ENCODE measurements at regions not wholly inside any gene's neighbourhood (a gene's known extent, or its start where the extent isn't known, plus 50 kb on each side); places are given as distances from the start of the nearest gene placed in this dataset.

DNA sequence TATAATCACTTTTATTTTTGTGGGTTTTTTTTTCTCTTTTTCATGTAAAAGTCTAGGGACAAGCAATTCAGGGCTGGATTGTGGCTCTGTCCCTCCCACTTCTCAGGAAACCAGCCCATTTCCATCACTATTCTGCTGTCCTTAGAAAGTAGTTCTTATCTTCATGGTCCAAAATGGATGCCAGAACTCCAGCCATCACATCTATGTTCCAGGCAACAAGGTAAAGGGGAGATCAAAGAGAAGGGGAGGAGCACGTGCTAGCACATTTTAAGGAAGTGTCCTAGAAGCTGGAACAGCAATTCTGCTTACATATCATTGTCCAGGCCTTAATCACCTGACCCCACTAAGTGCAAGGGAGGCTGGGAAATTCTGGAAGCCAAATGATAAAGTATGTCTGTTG is 181.1 kb upstream of the C2CD4B start:
- no peak for TF ChIP-seq EZH2 (IDR thresholded peaks at IDR 0.05; ENCODE audit: low read length, missing control alignments)
- TF ChIP-seq, protein P1, sequence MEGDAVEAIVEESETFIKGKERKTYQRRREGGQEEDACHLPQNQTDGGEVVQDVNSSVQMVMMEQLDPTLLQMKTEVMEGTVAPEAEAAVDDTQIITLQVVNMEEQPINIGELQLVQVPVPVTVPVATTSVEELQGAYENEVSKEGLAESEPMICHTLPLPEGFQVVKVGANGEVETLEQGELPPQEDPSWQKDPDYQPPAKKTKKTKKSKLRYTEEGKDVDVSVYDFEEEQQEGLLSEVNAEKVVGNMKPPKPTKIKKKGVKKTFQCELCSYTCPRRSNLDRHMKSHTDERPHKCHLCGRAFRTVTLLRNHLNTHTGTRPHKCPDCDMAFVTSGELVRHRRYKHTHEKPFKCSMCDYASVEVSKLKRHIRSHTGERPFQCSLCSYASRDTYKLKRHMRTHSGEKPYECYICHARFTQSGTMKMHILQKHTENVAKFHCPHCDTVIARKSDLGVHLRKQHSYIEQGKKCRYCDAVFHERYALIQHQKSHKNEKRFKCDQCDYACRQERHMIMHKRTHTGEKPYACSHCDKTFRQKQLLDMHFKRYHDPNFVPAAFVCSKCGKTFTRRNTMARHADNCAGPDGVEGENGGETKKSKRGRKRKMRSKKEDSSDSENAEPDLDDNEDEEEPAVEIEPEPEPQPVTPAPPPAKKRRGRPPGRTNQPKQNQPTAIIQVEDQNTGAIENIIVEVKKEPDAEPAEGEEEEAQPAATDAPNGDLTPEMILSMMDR (conservative IDR thresholded peaks at IDR 0.05 in 1 of 2, IDR thresholded peaks at IDR 0.05 in 1 of 2; ENCODE audit: low read depth in 1 of 2, low read length in 2 of 2): no peak
- Histone ChIP-seq H3K4me2 (ENCODE audit: extremely low read depth, insufficient read depth, low read length) (no peak overlapping the region), H4K20me1 (ENCODE audit: control insufficient read depth, extremely low read depth, insufficient read depth, low read length) (no peaks in the 10 kb centered on the region), H3K79me2 (ENCODE audit: control insufficient read depth, insufficient read depth, low read length) (no peaks in the 10 kb centered on the region), H3K4me1 (ENCODE audit: control insufficient read depth, extremely low read depth, insufficient read depth, low read length) (no peaks in the 10 kb centered on the region), H3K9ac (ENCODE audit: insufficient read depth, low read length) (no peak overlapping the region), H3K9me3 (ENCODE audit: control insufficient read depth, insufficient read depth, low read depth, low read length) (no peaks in the 10 kb centered on the region), H2AFZ (ENCODE audit: low read length) (no peak overlapping the region), H3K4me3 (replicated peaks in 1 of 4; ENCODE audit: control extremely low read depth in 1 of 4, insufficient read depth in 1 of 4, low read depth in 3 of 4, low read length in 4 of 4) (no peak overlapping the region), H3K27ac (ENCODE audit: insufficient read depth, low read length) (no peak overlapping the region), H3K27me3 (ENCODE audit: control insufficient read depth, insufficient read depth, low read length) (no peaks in the 10 kb centered on the region), H3K36me3 (ENCODE audit: control insufficient read depth, insufficient read depth, low read length) (no peaks in the 10 kb centered on the region)
- DNase-seq (ENCODE audit: low read depth in 2 of 2): no peak

GRCh38 chr15:62348118-62348517 is 183.0 kb upstream of the C2CD4B start:
- Histone ChIP-seq H3K9ac (ENCODE audit: insufficient read depth, low read length) (no peak overlapping the region), H3K27me3 (ENCODE audit: control insufficient read depth, insufficient read depth, low read length) (no peaks in the 10 kb centered on the region), H3K4me3 (replicated peaks in 1 of 4; ENCODE audit: control extremely low read depth in 1 of 4, insufficient read depth in 1 of 4, low read depth in 3 of 4, low read length in 4 of 4) (no peak overlapping the region), H3K4me1 (ENCODE audit: control insufficient read depth, extremely low read depth, insufficient read depth, low read length) (no peaks in the 10 kb centered on the region), H2AFZ (ENCODE audit: low read length) (no peak overlapping the region), H3K79me2 (ENCODE audit: control insufficient read depth, insufficient read depth, low read length) (no peaks in the 10 kb centered on the region), H3K27ac (ENCODE audit: insufficient read depth, low read length) (no peak overlapping the region), H4K20me1 (ENCODE audit: control insufficient read depth, extremely low read depth, insufficient read depth, low read length) (no peaks in the 10 kb centered on the region), H3K4me2 (ENCODE audit: extremely low read depth, insufficient read depth, low read length) (no peak overlapping the region), H3K9me3 (ENCODE audit: control insufficient read depth, insufficient read depth, low read depth, low read length) (no peaks in the 10 kb centered on the region), H3K36me3 (ENCODE audit: control insufficient read depth, insufficient read depth, low read length) (no peaks in the 10 kb centered on the region)
- DNase-seq (ENCODE audit: low read depth in 2 of 2): no peak
- TF ChIP-seq, protein P1 (conservative IDR thresholded peaks at IDR 0.05 in 1 of 2, IDR thresholded peaks at IDR 0.05 in 1 of 2; ENCODE audit: low read depth in 1 of 2, low read length in 2 of 2): no peak
- no peak for TF ChIP-seq EZH2 (IDR thresholded peaks at IDR 0.05; ENCODE audit: low read length, missing control alignments)

DNA sequence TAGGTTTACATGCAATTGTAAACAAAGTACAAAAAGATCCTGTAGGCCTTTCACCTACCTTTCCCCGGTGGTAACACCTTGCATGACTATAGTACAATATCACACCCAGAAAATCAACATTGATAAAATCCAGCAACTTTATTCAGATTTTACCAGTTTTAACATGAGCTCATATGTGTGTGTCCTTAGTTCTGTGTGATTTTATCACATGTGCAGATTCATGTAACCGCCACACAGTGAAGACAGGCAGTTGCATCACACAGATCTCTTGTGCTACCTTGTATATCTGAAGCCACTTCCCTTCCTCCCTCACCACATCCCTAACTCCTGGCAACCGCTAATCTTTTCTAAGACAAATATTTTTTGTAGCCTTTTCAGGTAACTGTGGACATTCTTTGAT is 183.5 kb upstream of the C2CD4B start:
- Histone ChIP-seq H3K4me2 (ENCODE audit: extremely low read depth, insufficient read depth, low read length) (no peak overlapping the region), H3K27me3 (ENCODE audit: control insufficient read depth, insufficient read depth, low read length) (peaks cover 4% of the 10 kb centered on the region), H3K4me3 (replicated peaks in 1 of 4; ENCODE audit: control extremely low read depth in 1 of 4, insufficient read depth in 1 of 4, low read depth in 3 of 4, low read length in 4 of 4) (no peak overlapping the region), H3K27ac (ENCODE audit: insufficient read depth, low read length) (no peak overlapping the region), H3K79me2 (ENCODE audit: control insufficient read depth, insufficient read depth, low read length) (no peaks in the 10 kb centered on the region), H3K4me1 (ENCODE audit: control insufficient read depth, extremely low read depth, insufficient read depth, low read length) (no peaks in the 10 kb centered on the region), H3K9me3 (ENCODE audit: control insufficient read depth, insufficient read depth, low read depth, low read length) (no peaks in the 10 kb centered on the region), H3K9ac (ENCODE audit: insufficient read depth, low read length) (no peak overlapping the region), H4K20me1 (ENCODE audit: control insufficient read depth, extremely low read depth, insufficient read depth, low read length) (no peaks in the 10 kb centered on the region), H3K36me3 (ENCODE audit: control insufficient read depth, insufficient read depth, low read length) (no peaks in the 10 kb centered on the region), H2AFZ (ENCODE audit: low read length) (no peak overlapping the region)
- TF ChIP-seq, protein P1 (conservative IDR thresholded peaks at IDR 0.05 in 1 of 2, IDR thresholded peaks at IDR 0.05 in 1 of 2; ENCODE audit: low read depth in 1 of 2, low read length in 2 of 2): no peak
- no peak for TF ChIP-seq EZH2 (IDR thresholded peaks at IDR 0.05; ENCODE audit: low read length, missing control alignments)
- no peak for DNase-seq (ENCODE audit: low read depth in 2 of 2)

Measured in fibroblast of lung (primary cell).